ENCODE measurements at regions not wholly inside any gene's neighbourhood (a gene's known extent, or its start where the extent isn't known, plus 50 kb on each side); places are given as distances from the start of the nearest gene placed in this dataset.

DNA sequence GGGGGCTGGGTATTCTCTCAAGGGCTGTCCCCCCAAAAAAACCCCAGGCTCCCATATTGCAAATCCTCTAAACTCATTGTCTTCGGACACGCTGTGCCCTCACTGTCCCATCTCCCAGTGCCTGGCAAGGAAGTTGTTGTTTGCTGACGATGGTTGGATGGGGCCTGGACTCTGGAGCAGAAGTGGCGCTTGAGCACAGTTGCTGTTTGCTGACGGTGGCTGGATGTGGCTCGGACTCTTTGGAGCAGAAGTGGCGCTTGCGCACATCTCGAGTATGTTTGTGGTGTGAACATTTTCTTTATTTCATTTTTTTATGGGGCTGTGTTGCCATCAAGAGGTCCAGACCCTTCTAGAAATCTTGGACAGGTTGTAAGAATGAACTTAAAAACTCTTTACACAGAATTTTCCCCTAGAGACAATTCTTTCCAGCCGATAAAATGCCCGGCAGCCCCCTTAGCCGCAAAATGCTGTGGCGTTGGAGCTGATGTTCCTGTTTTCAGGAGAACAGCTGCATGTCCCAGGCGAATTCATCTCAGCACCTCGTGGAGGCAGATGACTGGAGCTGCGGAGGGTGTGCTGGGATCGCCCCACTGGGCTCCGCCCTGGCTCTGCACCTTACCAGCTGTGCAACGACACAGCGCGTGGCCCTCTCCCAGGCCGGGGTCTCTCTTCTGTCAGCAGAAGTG is 1167.4 kb downstream of the BRD1 start:
- no peak for TF ChIP-seq POLR2AphosphoS5 (IDR thresholded peaks at IDR 0.05; ENCODE audit: borderline replicate concordance, low read depth, low read length)
- TF ChIP-seq EZH2 (IDR thresholded peaks at IDR 0.05): no peak
